ENCODE measurements at regions not wholly inside any gene's neighbourhood (a gene's known extent, or its start where the extent isn't known, plus 50 kb on each side); places are given as distances from the start of the nearest gene placed in this dataset.

GRCh38 chr5:157912621-157913325, 53.8 kb upstream of the CLINT1 start:
- TF ChIP-seq CTCF (IDR thresholded peaks at IDR 0.05) (no peak), POLR2A (IDR thresholded peaks at IDR 0.05) (no peak)

All from thyroid gland (tissue), 4 donors.